HepG2 (cell line): ENCODE measurements at regions not wholly inside any gene's neighbourhood (a gene's known extent, or its start where the extent isn't known, plus 50 kb on each side); places are given as distances from the start of the nearest gene placed in this dataset.

Experiments used
- CHD4 ChIP-seq: fragments of 200-600 bp; sonication (generic); IDR thresholded peaks from 2 replicates; pipeline ENCODE4 v1.7.0; 2017; ENCODE audit warnings: mild to moderate bottlenecking, low read length, borderline replicate concordance
- POLR2AphosphoS5 ChIP-seq: IDR thresholded peaks from 2 replicates; pipeline ENCODE4 v1.6.1; 2012; ENCODE audit warnings: low read depth, low read length
- TMF1 ChIP-seq: sonication (generic); formaldehyde crosslinking; IDR thresholded peaks from 2 replicates; pipeline ENCODE4 v1.8.1; 2022; ENCODE audit warnings: low read depth, missing genetic modification reagents
- TRAFD1 ChIP-seq: sonication (generic); formaldehyde crosslinking; IDR thresholded peaks from 2 replicates; pipeline ENCODE4 v1.5.1; 2020; ENCODE audit warnings: missing genetic modification reagents, mild to moderate bottlenecking, borderline replicate concordance
- ZNF274 ChIP-seq: sonication (generic); formaldehyde crosslinking; IDR thresholded peaks from 2 replicates; pipeline ENCODE4 v1.5.1; 2020; ENCODE audit warnings: mild to moderate bottlenecking, missing genetic modification reagents
- ZNF333 ChIP-seq: sonication (generic); formaldehyde crosslinking; IDR thresholded peaks from 2 replicates; pipeline ENCODE4 v1.4.0; 2020; ENCODE audit warnings: mild to moderate bottlenecking, missing genetic modification reagents, borderline replicate concordance

GRCh38 chr5:2251298-2251697 lies 368.6 kb upstream of the IRX4 start:
- TF ChIP-seq ZNF274 (CRISPR knock-in tag) = no peak
- no peak for TF ChIP-seq ZNF333 (CRISPR knock-in tag)
- no peak for TF ChIP-seq TMF1 (CRISPR knock-in tag)
- TF ChIP-seq POLR2AphosphoS5 = no peak
- no peak for TF ChIP-seq TRAFD1 (CRISPR knock-in tag)
- TF ChIP-seq CHD4 = no peak
